ENCODE measurements at regions not wholly inside any gene's neighbourhood (a gene's known extent, or its start where the extent isn't known, plus 50 kb on each side); places are given as distances from the start of the nearest gene placed in this dataset.

DNA sequence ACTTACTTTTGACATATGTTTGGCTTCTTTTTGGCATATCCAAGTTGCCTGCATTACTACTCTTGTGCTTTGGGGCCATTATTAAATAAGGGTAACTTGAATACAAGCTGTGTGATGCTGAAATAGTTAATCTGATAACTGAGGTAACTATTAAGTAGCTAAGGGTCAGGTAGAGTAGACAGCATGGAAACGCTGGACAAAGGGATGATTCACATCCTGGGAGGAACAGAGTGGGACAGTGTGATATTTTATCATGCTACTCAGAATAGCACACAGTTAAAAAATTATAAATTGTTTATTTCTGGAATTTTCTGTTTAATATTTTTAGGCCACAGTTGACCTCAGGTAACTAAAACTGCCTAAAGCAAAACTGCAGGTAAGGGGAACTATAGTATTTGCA lies 483.9 kb downstream of the RFPL4B start:
- no peak for TF ChIP-seq POLR2AphosphoS5 (IDR thresholded peaks at IDR 0.05; ENCODE audit: low read depth)
- no peak for TF ChIP-seq CREB1 (CRISPR knock-in tag; IDR thresholded peaks at IDR 0.05; ENCODE audit: low read depth)
- no peak for TF ChIP-seq EZH2 (IDR thresholded peaks at IDR 0.05; ENCODE audit: low read depth, unreplicated experiment)
- TF ChIP-seq EZH2phosphoT487 (IDR thresholded peaks at IDR 0.05; ENCODE audit: unreplicated experiment): no peak
- TF ChIP-seq, protein P1, sequence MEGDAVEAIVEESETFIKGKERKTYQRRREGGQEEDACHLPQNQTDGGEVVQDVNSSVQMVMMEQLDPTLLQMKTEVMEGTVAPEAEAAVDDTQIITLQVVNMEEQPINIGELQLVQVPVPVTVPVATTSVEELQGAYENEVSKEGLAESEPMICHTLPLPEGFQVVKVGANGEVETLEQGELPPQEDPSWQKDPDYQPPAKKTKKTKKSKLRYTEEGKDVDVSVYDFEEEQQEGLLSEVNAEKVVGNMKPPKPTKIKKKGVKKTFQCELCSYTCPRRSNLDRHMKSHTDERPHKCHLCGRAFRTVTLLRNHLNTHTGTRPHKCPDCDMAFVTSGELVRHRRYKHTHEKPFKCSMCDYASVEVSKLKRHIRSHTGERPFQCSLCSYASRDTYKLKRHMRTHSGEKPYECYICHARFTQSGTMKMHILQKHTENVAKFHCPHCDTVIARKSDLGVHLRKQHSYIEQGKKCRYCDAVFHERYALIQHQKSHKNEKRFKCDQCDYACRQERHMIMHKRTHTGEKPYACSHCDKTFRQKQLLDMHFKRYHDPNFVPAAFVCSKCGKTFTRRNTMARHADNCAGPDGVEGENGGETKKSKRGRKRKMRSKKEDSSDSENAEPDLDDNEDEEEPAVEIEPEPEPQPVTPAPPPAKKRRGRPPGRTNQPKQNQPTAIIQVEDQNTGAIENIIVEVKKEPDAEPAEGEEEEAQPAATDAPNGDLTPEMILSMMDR (conservative IDR thresholded peaks at IDR 0.05; ENCODE audit: low read depth in 2 of 2): no peak
